IMR-90 (cell line): ENCODE measurements at regions not wholly inside any gene's neighbourhood (a gene's known extent, or its start where the extent isn't known, plus 50 kb on each side); places are given as distances from the start of the nearest gene placed in this dataset.
A peak's percentile ranks its signal among the peaks of the same experiment; 100 is the strongest.

Source experiments
- ATAC-seq: fragments of 200-7000 bp; cut with Tn5 transposase; 2 replicates; pipeline ENCODE4 v1.9.1; 2020; ENCODE audit warnings: low read depth, mild to moderate bottlenecking, moderate library complexity
- BruUV-seq: library from RNA; stranded (reverse); fragments of 400-500 nt; replicated peaks from 2 replicates; lab custom pipeline; 2021; lab: Mats Ljungman, UMichigan
- CTCF ChIA-PET: fragments of 300-600 bp; formaldehyde crosslinking; extraction: SDS; loops from one replicate; lab custom pipeline; 2021; ENCODE audit warnings: antibody characterized with exemption; lab: Yijun Ruan, JAX
- POLR2A ChIA-PET: fragments of 300-600 bp; sonication (Branson Sonifier 250); formaldehyde crosslinking; loops from one replicate; lab custom pipeline; 2022; ENCODE audit warnings: antibody characterized with exemption; ENCODE audit not compliant: unreplicated experiment; lab: Charles Lee
- DNase-seq: peaks from one replicate; pipeline ENCODE4 v3.0.0; 2013
- H2AFZ ChIP-seq: replicated peaks from 2 replicates; pipeline ENCODE3; 2013; ENCODE audit warnings: low read length, mild to moderate bottlenecking; ENCODE audit not compliant: poor library complexity
- H2AK5ac ChIP-seq: 2 replicates; pipeline ENCODE4 v1.6.1; 2013; ENCODE audit warnings: low read depth, low read length, inconsistent platforms
- H2AK9ac ChIP-seq: replicated peaks from 2 replicates; pipeline ENCODE3; 2013; ENCODE audit warnings: mild to moderate bottlenecking, low read depth, low read length, moderate library complexity; ENCODE audit not compliant: poor library complexity
- H2BK120ac ChIP-seq: 2 replicates; pipeline ENCODE4 v1.6.1; 2013; ENCODE audit warnings: low read depth, low read length, inconsistent platforms
- H2BK15ac ChIP-seq: 3 replicates; pipeline ENCODE4 v1.6.1; 2013; ENCODE audit warnings: low read depth, low read length, inconsistent platforms
- H2BK20ac ChIP-seq: 2 replicates; pipeline ENCODE4 v1.6.1; 2013; ENCODE audit warnings: low read depth, mild to moderate bottlenecking, inconsistent platforms, low read length, moderate library complexity
- H2BK5ac ChIP-seq: 2 replicates; pipeline ENCODE4 v1.6.1; 2013; ENCODE audit warnings: mild to moderate bottlenecking, low read depth, low read length, inconsistent platforms; ENCODE audit not compliant: poor library complexity, severe bottlenecking
- H3K14ac ChIP-seq: replicated peaks from 2 replicates; pipeline ENCODE4 v1.6.1; 2013; ENCODE audit warnings: low read depth, low read length, inconsistent platforms
- H3K18ac ChIP-seq: 2 replicates; pipeline ENCODE4 v1.6.1; 2013; ENCODE audit warnings: low read depth, low read length, control low read depth
- H3K23ac ChIP-seq: 2 replicates; pipeline ENCODE4 v1.6.1; 2013; ENCODE audit warnings: low read depth, low read length, inconsistent platforms
- H3K27ac ChIP-seq: 2 replicates; pipeline ENCODE4 v1.5.1; 2013; ENCODE audit warnings: mild to moderate bottlenecking, control low read depth, low read length; ENCODE audit not compliant: insufficient read depth
- H3K27me3 ChIP-seq: 2 replicates; pipeline ENCODE4 v1.6.1; 2013; ENCODE audit warnings: low read length; ENCODE audit not compliant: control insufficient read depth, insufficient read depth
- H3K36me3 ChIP-seq: 2 replicates; pipeline ENCODE4 v1.6.1; 2013; ENCODE audit warnings: low read length, mixed read lengths; ENCODE audit not compliant: control insufficient read depth, insufficient read depth
- H3K4ac ChIP-seq: 2 replicates; pipeline ENCODE4 v1.6.1; 2013; ENCODE audit warnings: low read depth, low read length, inconsistent platforms
- H3K4me1 ChIP-seq: 2 replicates; pipeline ENCODE4 v1.6.1; 2013; ENCODE audit warnings: low read length, mixed read lengths; ENCODE audit not compliant: control insufficient read depth, insufficient read depth
- H3K4me2 ChIP-seq: 2 replicates; pipeline ENCODE4 v1.6.1; 2013; ENCODE audit warnings: low read depth, mild to moderate bottlenecking, control low read depth, low read length, moderate library complexity
- H3K4me3 ChIP-seq: 2 replicates; pipeline ENCODE4 v1.5.1; 2013; ENCODE audit warnings: low read depth, mild to moderate bottlenecking, control low read depth, low read length, moderate library complexity; ENCODE audit not compliant: insufficient read depth
- H3K56ac ChIP-seq: 2 replicates; pipeline ENCODE4 v1.6.1; 2013; ENCODE audit warnings: low read length, inconsistent platforms; ENCODE audit not compliant: insufficient read depth; ENCODE audit errors: extremely low read depth
- H3K79me1 ChIP-seq, 2 experiments: 2 replicates each; pipeline ENCODE4 v1.6.1; 2013; ENCODE audit warnings: low read length in 2 of 2, inconsistent platforms in 1 of 2, low read depth in 1 of 2
- H3K9ac ChIP-seq: 2 replicates; pipeline ENCODE4 v1.6.1; 2013; ENCODE audit warnings: low read depth, low read length, control low read depth
- H3K9me1 ChIP-seq: 2 replicates; pipeline ENCODE4 v1.6.1; 2013; ENCODE audit warnings: low read length, inconsistent platforms; ENCODE audit not compliant: insufficient read depth
- H3K9me3 ChIP-seq: 2 replicates; pipeline ENCODE4 v1.6.1; 2013; ENCODE audit warnings: low read length; ENCODE audit not compliant: control insufficient read depth, insufficient read depth
- H4K20me1 ChIP-seq: 2 replicates; pipeline ENCODE4 v1.6.1; 2013; ENCODE audit warnings: low read length, inconsistent platforms; ENCODE audit not compliant: insufficient read depth
- H4K5ac ChIP-seq: 2 replicates; pipeline ENCODE4 v1.6.1; 2013; ENCODE audit warnings: mild to moderate bottlenecking, low read depth, low read length, control low read depth
- H4K8ac ChIP-seq, 2 experiments: 2 replicates each; pipeline ENCODE4 v1.6.1; 2013; ENCODE audit warnings: low read depth in 2 of 2, low read length in 2 of 2, control low read depth in 1 of 2, inconsistent platforms in 1 of 2
- H4K91ac ChIP-seq: 2 replicates; pipeline ENCODE4 v1.6.1; 2013; ENCODE audit warnings: low read depth, low read length, inconsistent platforms; ENCODE audit not compliant: insufficient read depth
- CEBPB ChIP-seq: IDR thresholded peaks from 2 replicates; pipeline ENCODE4 v1.6.1; 2012; ENCODE audit warnings: low read depth, low read length, improper control_type of control experiment
- ELK1 ChIP-seq: fragments of 150-350 bp; IDR thresholded peaks from 2 replicates; pipeline ENCODE4 v1.6.1; 2016; ENCODE audit warnings: low read depth, mild to moderate bottlenecking, low read length, moderate library complexity, borderline replicate concordance
- FOS ChIP-seq: fragments of 150-350 bp; IDR thresholded peaks from 2 replicates; pipeline ENCODE4 v1.6.1; 2016; ENCODE audit warnings: low read depth, low read length
- WGBS, 2 experiments: methylation state at CpG; one replicate each; pipeline versions ENCODE4 v1.1.5 to v1.1.7; 2013; ENCODE audit warnings: missing lambda C conversion rate in 2 of 2; ENCODE audit not compliant: insufficient read length in 1 of 2; ENCODE audit errors: extremely low coverage in 2 of 2; 5-methylcytosine and 5-hydroxymethylcytosine counted together
- dilution Hi-C: fragments of 300-500 bp; cut with HindIII; formaldehyde crosslinking; loops from one replicate; pipeline ENCODE4 v1.14.3; 2018; ENCODE audit warnings: low sequenced_read_pairs; ENCODE audit not compliant: unreplicated experiment
- in situ Hi-C: fragments of 300-500 bp; cut with MboI; formaldehyde crosslinking; loops from 3 replicates; pipeline ENCODE4 v1.14.3; 2019; ENCODE audit warnings: low sequenced_read_pairs, inconsistent platforms, mixed read lengths
- intact Hi-C: fragments of 100-400 bp; cut with micrococcal nuclease; formaldehyde crosslinking; loops from 2 replicates; pipeline ENCODE4 v1.10.0; 2022

- peak overlapping the region; percentile 77 for H3K14ac ChIP-seq
- peak overlapping the region; percentile 48; the same call in 1 of the 2 replicates for H3K4ac ChIP-seq
- CTCF ChIA-PET, result no interaction called here
- H3K9me1 ChIP-seq, result no peaks in the 10 kb centered on the region
- in situ Hi-C loops (no loop called here), intact Hi-C loops (loop anchor here (10.0 kb wide), 1 partner anchor 448 kb away; no protein-coding TSS in a partner anchor), dilution Hi-C loops (no loop called here)
- peak overlapping the region; percentile 77; the same call in 1 of the 3 replicates for H2BK15ac ChIP-seq
- no peak overlapping the region for H3K4me3 ChIP-seq
- H2BK120ac ChIP-seq, result peak overlapping the region; percentile 93
- BruUV-seq, result no TSS peak
- no peak overlapping the region for H3K18ac ChIP-seq
- TF ChIP-seq CEBPB, result peak; percentile 90
- peak; percentile 66 for TF ChIP-seq FOS
- TF ChIP-seq ELK1, result no peak
- H4K20me1 ChIP-seq, result no peaks in the 10 kb centered on the region
- ATAC-seq (peak; percentile 80), DNase-seq (peak; percentile 81)
- no peaks in the 10 kb centered on the region for H3K36me3 ChIP-seq
- H2AK5ac ChIP-seq, result no peak overlapping the region
- no peaks in the 10 kb centered on the region for H3K27me3 ChIP-seq
- H3K4me2 ChIP-seq, result peak overlapping the region; percentile 8; the same call in 1 of the 2 replicates
- peak overlapping the region; percentile 60; the same call in 1 of the 2 replicates for H4K91ac ChIP-seq
- H2AFZ ChIP-seq, result no peak overlapping the region
- H3K4me1 ChIP-seq, result no peaks in the 10 kb centered on the region; the same call in 1 of the 2 replicates
- no peak overlapping the region for H3K27ac ChIP-seq
- no CpG with 5 or more reads among the region's 1 CpG for WGBS, 2 experiments
- H3K9ac ChIP-seq, result no peak overlapping the region
- H3K79me1 ChIP-seq, result no peaks in the 10 kb centered on the region
- no peaks in the 10 kb centered on the region for H3K9me3 ChIP-seq
- H2AK9ac ChIP-seq, result no peak overlapping the region
- POLR2A ChIA-PET, result no interaction called here
- peak overlapping the region; percentile 61 for H3K56ac ChIP-seq
- H4K5ac ChIP-seq, result no peak overlapping the region
- H2BK5ac ChIP-seq, result peak overlapping the region; percentile 53
- H4K8ac ChIP-seq, result peak overlapping the region; percentile 46 to 47; a peak in 2 of 4 replicates
- peak overlapping the region; percentile 79 for H3K23ac ChIP-seq
- peak overlapping the region; percentile 88 for H2BK20ac ChIP-seq
Measured at GRCh38 chr2:195486987-195487644, 169.9 kb upstream of the SLC39A10 start.
